ENCODE measurements at regions not wholly inside any gene's neighbourhood (a gene's known extent, or its start where the extent isn't known, plus 50 kb on each side); places are given as distances from the start of the nearest gene placed in this dataset.

DNA sequence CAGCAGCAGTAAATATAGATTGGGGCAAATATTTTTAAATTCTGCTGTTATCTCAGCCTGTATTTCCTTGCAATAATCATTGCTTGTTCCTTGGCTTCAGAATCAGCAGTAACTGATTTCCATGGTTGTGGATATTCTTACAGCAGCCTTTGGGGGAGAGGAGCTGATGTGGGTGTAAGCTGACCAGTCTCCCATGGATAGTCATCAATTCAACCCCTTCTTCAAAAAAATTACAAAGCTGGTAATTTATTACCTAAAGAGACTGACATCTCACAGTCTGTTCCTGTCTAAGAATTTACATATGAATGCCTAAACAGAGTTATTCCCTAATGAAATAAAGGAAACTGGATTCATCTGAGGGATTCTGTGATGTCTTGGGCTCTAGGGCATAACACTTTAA lies 103.1 kb upstream of the CABCOCO1 start:
- BruUV-seq (replicated peaks), result no TSS peak
- TF ChIP-seq, protein P1, sequence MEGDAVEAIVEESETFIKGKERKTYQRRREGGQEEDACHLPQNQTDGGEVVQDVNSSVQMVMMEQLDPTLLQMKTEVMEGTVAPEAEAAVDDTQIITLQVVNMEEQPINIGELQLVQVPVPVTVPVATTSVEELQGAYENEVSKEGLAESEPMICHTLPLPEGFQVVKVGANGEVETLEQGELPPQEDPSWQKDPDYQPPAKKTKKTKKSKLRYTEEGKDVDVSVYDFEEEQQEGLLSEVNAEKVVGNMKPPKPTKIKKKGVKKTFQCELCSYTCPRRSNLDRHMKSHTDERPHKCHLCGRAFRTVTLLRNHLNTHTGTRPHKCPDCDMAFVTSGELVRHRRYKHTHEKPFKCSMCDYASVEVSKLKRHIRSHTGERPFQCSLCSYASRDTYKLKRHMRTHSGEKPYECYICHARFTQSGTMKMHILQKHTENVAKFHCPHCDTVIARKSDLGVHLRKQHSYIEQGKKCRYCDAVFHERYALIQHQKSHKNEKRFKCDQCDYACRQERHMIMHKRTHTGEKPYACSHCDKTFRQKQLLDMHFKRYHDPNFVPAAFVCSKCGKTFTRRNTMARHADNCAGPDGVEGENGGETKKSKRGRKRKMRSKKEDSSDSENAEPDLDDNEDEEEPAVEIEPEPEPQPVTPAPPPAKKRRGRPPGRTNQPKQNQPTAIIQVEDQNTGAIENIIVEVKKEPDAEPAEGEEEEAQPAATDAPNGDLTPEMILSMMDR (conservative IDR thresholded peaks at IDR 0.05; ENCODE audit: low read length), result no peak
- TF ChIP-seq EZH2phosphoT487 (IDR thresholded peaks at IDR 0.05; ENCODE audit: borderline replicate concordance, low read depth, low read length), result no peak
- Histone ChIP-seq H3K4me1 (ENCODE audit: insufficient read depth, low read length, poor library complexity, severe bottlenecking) (no peaks in the 10 kb centered on the region), H3K27ac (ENCODE audit: low read depth, low read length, poor library complexity, severe bottlenecking) (no peak overlapping the region), H3K36me3 (ENCODE audit: insufficient read depth, low read length) (no peaks in the 10 kb centered on the region), H3K79me2 (ENCODE audit: insufficient read depth, low read depth, low read length) (no peaks in the 10 kb centered on the region), H3K4me2 (ENCODE audit: low read length) (no peak overlapping the region), H3K9me3 (ENCODE audit: low read length) (no peaks in the 10 kb centered on the region), H2AFZ (ENCODE audit: low read length) (no peak overlapping the region), H3K9me2 (ENCODE audit: insufficient read depth, low read length) (no peaks in the 10 kb centered on the region), H4K20me1 (ENCODE audit: insufficient read depth, low read length) (no peaks in the 10 kb centered on the region), H3K4me3 (ENCODE audit: low read depth, low read length, poor library complexity, severe bottlenecking) (no peak overlapping the region)
- ChIA-PET POLR2A (interaction anchor here (0.6 kb wide), 3 partner anchors 29 to 1943 kb away, joined by 3 to 5 read pairs (median 3); no protein-coding TSS in a partner anchor), CTCF (ENCODE audit: unreplicated experiment) (no interaction called here)
- intact Hi-C loops (cut with micrococcal nuclease; ENCODE audit: unreplicated experiment), result no loop called here
- no peak for DNase-seq (ENCODE audit: low spot score)

DNA sequence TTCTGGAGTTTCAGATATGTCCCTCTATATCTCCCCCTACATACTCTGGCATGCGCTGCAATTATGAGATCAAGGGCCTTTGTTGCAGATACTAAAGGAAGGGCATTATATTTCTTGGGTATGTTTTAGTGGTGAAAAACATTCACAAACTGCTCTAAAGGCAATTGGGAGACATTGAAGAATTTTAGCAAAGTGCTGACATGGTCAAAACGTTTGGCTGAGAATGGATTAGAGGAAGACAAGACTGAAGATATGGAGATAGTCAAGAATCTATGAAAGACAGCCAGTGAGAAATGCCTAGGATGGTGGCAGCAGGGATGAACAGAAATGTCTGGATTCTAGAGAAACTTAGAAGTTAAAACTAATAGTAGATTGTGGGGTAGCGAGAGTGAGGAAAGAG lies 104.5 kb upstream of the CABCOCO1 start:
- no peak overlapping the region for H2AFZ ChIP-seq (ENCODE audit: low read length)
- no peak for DNase-seq (ENCODE audit: low spot score)
- CTCF ChIA-PET (ENCODE audit: unreplicated experiment), result no interaction called here
- H3K27ac ChIP-seq (ENCODE audit: low read depth, low read length, poor library complexity, severe bottlenecking), result no peak overlapping the region
- POLR2A ChIA-PET, result no interaction called here
- intact Hi-C loops (cut with micrococcal nuclease; ENCODE audit: unreplicated experiment), result no loop called here
- TF ChIP-seq, protein P1 (conservative IDR thresholded peaks at IDR 0.05; ENCODE audit: low read length), result no peak
- TF ChIP-seq EZH2phosphoT487 (IDR thresholded peaks at IDR 0.05; ENCODE audit: borderline replicate concordance, low read depth, low read length), result no peak
- no peaks in the 10 kb centered on the region for H3K4me1 ChIP-seq (ENCODE audit: insufficient read depth, low read length, poor library complexity, severe bottlenecking)
- H3K9me2 ChIP-seq (ENCODE audit: insufficient read depth, low read length), result no peaks in the 10 kb centered on the region
- H3K36me3 ChIP-seq (ENCODE audit: insufficient read depth, low read length), result no peaks in the 10 kb centered on the region
- no peak overlapping the region for H3K4me3 ChIP-seq (ENCODE audit: low read depth, low read length, poor library complexity, severe bottlenecking)
- no peaks in the 10 kb centered on the region for H3K9me3 ChIP-seq (ENCODE audit: low read length)
- no TSS peak for BruUV-seq (replicated peaks)
- H3K79me2 ChIP-seq (ENCODE audit: insufficient read depth, low read depth, low read length), result no peaks in the 10 kb centered on the region
- no peaks in the 10 kb centered on the region for H4K20me1 ChIP-seq (ENCODE audit: insufficient read depth, low read length)
- H3K4me2 ChIP-seq (ENCODE audit: low read length), result no peak overlapping the region

DNA sequence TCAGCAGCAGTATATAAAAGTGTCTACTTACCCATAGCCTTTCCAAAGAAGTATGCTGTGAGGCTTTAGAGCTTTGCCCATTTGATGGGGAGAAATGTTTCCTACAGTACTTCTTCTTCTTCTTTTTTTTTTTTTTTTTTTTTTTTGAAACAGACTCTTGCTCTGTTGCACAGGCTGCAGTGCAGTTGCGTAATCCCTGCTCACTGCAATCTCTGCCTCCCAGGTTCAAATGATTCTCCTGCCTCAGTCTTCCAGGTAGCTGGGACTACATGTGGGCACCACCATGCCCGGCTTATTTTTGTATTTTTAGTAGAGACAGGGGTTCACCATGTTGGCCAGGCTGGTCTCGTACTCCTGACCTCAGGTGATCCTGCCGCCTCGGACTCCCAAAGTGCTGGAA lies 101.7 kb upstream of the TMEM26 start:
- TF ChIP-seq, protein P1 (conservative IDR thresholded peaks at IDR 0.05; ENCODE audit: low read length), result no peak
- no peak for TF ChIP-seq EZH2phosphoT487 (IDR thresholded peaks at IDR 0.05; ENCODE audit: borderline replicate concordance, low read depth, low read length)
- Histone ChIP-seq H2AFZ (ENCODE audit: low read length) (no peak overlapping the region), H3K27ac (ENCODE audit: low read depth, low read length, poor library complexity, severe bottlenecking) (no peak overlapping the region), H3K79me2 (ENCODE audit: insufficient read depth, low read depth, low read length) (no peaks in the 10 kb centered on the region), H3K4me2 (ENCODE audit: low read length) (no peak overlapping the region), H3K36me3 (ENCODE audit: insufficient read depth, low read length) (no peaks in the 10 kb centered on the region), H3K9me3 (ENCODE audit: low read length) (no peaks in the 10 kb centered on the region), H4K20me1 (ENCODE audit: insufficient read depth, low read length) (no peaks in the 10 kb centered on the region), H3K4me3 (ENCODE audit: low read depth, low read length, poor library complexity, severe bottlenecking) (no peak overlapping the region), H3K9me2 (ENCODE audit: insufficient read depth, low read length) (no peaks in the 10 kb centered on the region), H3K4me1 (ENCODE audit: insufficient read depth, low read length, poor library complexity, severe bottlenecking) (no peaks in the 10 kb centered on the region)
- CTCF ChIA-PET (ENCODE audit: unreplicated experiment), result no interaction called here
- POLR2A ChIA-PET, result no interaction called here
- DNase-seq (ENCODE audit: low spot score), result no peak
- no TSS peak for BruUV-seq (replicated peaks)
- intact Hi-C loops (cut with micrococcal nuclease; ENCODE audit: unreplicated experiment), result no loop called here
